GM12873 (cell line): ENCODE measurements at regions not wholly inside any gene's neighbourhood (a gene's known extent, or its start where the extent isn't known, plus 50 kb on each side); places are given as distances from the start of the nearest gene placed in this dataset.

Experiments
- TF ChIP-seq, protein P1 (sequence below): IDR thresholded peaks from 2 replicates; pipeline ENCODE4 v1.5.1; 2012; ENCODE audit warnings: low read depth, mild to moderate bottlenecking, moderate library complexity, low read length, control low read depth; ENCODE audit not compliant: insufficient read depth; ENCODE audit errors: missing control alignments

DNA sequence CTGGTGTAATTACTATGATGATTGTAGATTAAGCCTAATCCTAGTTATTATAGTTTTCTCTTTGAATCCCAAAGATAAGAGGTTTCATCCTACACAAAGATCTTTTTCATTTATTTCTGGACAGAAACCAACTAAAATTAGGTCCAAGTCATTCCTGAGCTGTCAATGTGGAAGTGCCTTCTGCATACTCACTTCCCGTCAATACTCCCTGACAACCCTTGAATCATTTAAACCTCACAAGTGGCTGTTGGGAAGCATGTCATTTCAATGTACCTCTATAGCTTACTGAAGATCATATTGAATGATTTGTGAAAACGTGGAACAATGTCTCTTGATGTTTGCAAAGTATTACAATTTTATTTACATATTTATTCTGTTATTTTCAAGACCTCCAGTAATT is 274.1 kb downstream of the HACE1 start:
- TF ChIP-seq, protein P1, sequence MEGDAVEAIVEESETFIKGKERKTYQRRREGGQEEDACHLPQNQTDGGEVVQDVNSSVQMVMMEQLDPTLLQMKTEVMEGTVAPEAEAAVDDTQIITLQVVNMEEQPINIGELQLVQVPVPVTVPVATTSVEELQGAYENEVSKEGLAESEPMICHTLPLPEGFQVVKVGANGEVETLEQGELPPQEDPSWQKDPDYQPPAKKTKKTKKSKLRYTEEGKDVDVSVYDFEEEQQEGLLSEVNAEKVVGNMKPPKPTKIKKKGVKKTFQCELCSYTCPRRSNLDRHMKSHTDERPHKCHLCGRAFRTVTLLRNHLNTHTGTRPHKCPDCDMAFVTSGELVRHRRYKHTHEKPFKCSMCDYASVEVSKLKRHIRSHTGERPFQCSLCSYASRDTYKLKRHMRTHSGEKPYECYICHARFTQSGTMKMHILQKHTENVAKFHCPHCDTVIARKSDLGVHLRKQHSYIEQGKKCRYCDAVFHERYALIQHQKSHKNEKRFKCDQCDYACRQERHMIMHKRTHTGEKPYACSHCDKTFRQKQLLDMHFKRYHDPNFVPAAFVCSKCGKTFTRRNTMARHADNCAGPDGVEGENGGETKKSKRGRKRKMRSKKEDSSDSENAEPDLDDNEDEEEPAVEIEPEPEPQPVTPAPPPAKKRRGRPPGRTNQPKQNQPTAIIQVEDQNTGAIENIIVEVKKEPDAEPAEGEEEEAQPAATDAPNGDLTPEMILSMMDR: no peak

DNA sequence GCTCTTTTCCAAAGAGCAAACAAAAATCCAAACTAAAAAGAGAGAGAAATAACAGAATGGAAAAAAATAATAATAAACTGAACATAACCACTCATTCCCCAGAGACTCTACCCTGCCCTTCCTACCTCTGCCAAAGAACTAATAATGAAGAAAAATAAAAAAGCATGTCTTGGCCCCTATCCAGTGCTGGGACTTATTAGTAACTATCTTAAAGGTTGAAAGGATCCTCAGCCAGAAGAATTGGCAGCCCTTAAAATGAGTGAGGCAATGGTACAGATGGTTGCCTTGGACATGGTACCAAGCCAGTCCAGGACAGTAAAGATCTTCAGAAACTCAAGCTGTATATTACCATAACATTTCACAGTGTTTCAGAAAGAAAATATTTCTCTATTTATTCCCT is 279.3 kb downstream of the HACE1 start:
- TF ChIP-seq, protein P1: no peak

DNA sequence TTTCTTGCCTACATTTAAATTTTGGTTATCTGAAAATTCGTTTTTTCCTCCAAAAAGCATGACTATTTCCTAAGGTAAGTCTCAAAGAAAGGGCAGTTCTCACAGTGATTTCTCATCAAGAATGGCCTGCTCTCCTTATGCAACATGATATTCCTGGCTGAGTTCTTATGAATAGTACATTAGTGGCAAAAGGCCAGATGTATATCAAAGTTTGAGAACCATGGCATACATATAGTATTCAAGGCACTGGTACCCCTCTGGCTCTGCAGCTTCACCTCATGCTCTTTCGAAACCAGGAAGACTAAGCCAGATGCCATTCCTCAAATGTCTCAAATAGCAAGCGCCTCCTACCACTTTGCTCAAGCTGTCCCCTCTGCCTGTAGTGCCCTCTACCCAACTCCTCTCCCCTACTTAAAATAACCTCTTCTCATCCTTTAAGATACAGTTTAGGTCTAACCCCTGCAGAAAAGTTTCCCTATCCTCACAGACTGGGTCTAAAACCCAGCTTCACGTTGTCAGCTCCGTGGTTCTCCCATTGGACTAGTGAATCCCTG is 280.3 kb downstream of the HACE1 start:
- TF ChIP-seq, protein P1: no peak

DNA sequence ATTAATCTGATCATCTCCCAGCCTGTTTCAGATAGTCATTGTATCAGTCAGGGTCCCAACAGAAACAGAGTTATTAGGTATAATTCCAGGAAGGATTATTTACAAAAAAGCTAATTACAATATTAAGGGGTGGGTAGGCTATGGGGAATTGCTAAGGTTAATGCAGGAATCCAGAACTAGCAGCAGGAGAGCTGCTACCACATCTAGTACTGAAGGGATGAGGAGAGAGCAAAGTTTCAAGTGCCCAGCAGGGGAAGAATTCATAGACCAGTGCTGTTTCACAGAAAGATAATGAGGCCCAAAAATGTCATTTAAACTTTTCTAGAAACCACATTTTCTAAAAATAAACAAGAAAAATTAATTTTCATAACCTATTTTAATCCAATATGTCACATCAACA is 284.2 kb downstream of the HACE1 start:
- TF ChIP-seq, protein P1: no peak

DNA sequence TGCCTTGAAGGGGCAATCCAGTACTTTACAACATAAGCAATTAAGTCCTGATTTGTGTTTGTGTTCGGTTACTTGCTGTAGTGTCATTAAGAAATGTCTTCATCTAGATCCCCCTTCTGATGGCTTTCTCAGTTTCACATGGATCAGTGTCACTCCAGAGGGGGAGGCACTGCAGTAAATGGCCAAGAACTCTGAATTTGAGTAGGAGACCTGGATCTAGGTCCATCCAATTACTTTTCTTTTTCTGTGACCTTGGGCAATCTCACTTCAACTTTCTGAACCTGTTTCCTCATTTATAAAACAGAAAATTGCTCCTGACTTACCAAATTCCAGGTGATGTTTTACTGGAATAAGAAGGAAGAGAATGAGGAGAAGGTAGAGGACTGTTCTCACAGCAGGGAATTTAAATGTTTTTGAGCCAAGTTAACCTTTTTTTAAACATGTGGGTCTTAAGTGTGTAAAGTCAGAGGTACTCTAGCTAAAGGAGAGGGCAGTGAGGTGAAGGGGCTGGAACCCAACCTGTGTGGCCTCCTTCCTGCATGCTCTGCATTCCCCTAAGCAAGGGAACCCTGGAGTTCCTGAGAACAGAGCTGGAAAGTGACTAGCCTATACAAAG is 285.5 kb downstream of the HACE1 start:
- TF ChIP-seq, protein P1: no peak

DNA sequence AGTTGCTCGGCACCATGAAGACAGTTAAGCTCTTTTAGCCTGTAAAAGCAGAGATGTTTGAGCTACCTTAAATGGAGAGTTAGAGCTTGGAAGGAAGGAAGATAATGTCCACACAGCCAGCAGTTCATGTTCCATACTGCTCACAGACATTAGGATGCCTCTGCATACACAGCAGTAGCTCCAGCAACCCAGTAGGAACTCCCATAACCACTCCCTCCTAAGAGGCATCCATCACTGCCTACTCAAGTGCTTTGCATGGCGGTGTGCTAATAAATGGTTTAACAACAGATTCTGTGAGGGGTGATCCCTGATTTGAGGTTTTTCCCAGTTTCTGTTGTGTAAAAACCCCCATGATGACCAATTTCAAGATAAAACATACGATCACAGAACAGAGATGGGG is 286.4 kb downstream of the HACE1 start:
- TF ChIP-seq, protein P1: no peak

DNA sequence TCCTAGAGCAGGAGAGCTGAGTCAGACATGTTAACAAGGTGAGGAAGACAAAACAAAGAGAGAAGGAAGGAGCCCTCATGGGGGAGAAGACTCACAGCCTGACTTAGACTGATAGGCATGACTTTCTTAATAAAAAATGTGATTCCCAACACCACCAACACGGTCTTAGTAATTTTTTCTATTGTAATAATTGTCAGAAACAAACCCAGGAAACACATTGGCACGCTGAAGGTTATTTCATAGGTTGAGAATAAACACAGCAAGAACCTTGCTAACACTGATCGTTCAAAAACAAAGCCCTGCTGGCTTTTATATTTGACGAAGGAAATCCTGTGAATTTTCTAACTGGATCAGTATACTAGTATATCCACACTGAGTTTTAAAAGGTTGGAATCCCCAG is 286.8 kb downstream of the HACE1 start:
- TF ChIP-seq, protein P1: no peak

DNA sequence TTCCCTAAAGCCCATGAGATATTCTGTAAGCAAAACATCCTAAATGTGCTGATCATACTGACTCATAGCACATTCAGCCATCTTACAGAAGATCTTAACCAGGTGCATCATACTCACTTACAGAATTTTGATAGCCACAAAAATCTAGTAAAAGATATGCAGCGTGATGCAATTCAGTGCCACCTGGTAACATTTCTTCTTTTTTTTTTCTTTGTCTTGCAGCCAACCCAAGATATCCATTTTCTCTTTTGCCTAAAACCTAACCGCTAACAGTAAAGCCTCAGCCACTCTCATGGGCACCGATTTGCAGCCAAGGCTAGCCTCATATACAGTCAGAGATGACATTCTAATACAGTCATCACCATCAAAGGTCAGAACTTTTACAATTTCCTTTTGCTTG is 293.3 kb downstream of the HACE1 start:
- TF ChIP-seq, protein P1: no peak
